HG02678 (cell line): ENCODE measurements at regions not wholly inside any gene's neighbourhood (a gene's known extent, or its start where the extent isn't known, plus 50 kb on each side); places are given as distances from the start of the nearest gene placed in this dataset.

ENCODE experiments used
- ATAC-seq: cut with Tn5 transposase; IDR thresholded peaks from one replicate; pipeline ENCODE4 v1.9.1; 2021; ENCODE audit warnings: mild to moderate bottlenecking, moderate library complexity; ENCODE audit not compliant: unreplicated experiment

DNA sequence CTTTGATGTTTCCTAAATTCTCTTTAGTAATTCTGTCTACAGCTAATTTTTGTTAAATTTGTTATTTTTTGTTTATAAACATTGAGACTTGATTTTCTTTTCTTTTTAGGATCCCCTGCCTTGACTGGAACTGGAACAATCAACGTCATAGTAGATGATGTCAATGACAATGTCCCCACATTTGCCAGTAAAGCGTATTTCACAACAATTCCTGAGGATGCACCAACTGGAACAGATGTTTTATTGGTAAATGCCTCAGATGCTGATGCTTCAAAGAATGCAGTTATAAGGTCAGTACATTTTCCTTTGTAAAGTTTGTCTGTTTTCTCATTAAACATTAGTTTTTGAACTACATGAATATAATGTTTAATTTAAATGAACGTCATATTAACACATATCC, 119.4 kb downstream of the FAT4 start:
- ATAC-seq: no peak

GRCh38 chr4:125440814-125441213, 126.1 kb downstream of the FAT4 start:
- no peak for ATAC-seq

DNA sequence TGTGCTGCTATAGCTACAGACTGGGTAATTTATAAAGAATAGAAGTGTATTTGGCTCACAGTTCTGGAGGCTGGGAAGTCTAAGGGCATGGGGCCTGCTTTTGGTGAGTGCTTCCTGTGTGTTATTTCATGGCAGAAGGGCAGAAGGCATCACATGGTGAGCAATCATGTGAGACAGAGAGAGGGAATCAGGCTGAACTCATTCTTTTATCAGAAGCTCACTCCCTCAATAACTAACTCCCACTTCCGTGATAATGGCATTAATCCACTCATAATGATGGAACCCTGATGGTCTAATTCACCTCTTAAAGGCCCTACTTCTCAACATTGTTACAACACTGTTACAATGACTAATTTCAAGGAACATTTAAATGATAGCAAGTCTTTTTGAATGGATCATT, 129.4 kb downstream of the FAT4 start:
- no peak for ATAC-seq

DNA sequence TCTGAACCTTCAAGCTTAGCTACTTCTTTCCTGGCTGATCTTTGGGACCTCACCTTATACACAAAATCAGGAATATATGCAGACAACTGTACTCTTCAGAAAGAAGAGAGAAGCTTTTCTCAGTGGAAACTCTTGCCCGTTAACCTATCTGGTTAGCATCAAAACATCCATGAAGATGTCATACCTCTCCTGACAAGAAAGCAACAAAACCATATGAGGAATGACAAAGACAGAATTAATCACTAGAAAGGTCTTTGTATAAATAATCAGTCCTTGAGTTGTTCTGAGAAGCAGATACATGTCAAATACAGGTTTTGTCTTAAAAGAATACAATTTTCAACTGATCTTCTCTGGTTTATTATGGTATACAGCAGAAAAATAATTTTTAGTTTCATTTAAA, 130.8 kb downstream of the FAT4 start:
- no peak for ATAC-seq

DNA sequence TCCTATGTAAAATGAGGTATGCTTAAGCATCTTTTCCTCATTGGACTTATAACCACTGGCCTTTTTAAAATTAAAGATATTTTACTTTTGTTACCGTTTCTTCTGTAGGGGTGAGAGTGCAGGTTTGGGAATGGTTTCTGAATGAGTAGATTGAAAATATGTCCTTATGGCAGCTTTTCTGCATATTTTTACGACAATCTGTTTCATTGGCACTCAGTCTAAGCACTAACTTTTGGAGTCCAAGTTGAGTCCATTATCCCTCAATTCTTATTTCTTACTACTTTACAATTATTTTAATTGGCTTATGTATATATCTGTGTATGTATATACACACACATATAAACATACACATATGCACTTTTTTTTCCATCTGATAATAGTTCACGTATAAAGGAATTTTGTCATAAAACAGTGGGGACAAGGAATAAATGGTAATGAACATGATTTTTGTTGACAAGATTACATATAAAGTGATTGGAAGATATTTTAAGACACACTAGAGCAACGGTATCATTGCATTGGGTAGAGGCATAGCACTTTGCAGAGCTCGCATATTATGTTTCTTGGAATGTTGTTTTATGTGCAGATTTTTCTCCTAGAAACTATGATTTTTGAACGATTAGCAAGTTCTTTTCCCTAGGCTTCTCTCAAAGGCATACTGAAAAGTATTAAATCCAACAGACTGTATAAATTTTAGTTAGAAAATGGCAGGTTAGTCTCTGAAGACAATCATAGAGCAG, 133.0 kb downstream of the FAT4 start:
- no peak for ATAC-seq

- no peak for ATAC-seq
Observed at GRCh38 chr4:125456075-125456474, 141.3 kb downstream of the FAT4 start.

DNA sequence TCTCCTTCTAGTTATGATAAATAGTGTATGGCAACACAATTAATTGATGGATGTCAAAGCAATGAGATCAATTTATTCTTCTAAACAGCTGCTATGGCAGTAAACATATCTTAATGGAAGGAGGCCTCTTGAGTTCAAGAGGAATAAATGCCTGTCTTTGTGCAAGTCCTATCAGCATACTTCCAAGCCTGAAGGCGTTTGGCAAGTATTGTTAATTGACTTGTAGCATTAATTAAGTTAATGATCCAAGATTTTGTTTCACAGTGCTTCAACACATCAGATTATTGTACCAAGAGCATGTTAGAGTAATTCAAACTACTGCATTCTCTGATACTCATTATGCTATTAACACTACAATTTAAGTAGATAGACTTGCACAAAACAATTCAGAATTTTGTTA, 144.8 kb downstream of the FAT4 start:
- no peak for ATAC-seq

DNA sequence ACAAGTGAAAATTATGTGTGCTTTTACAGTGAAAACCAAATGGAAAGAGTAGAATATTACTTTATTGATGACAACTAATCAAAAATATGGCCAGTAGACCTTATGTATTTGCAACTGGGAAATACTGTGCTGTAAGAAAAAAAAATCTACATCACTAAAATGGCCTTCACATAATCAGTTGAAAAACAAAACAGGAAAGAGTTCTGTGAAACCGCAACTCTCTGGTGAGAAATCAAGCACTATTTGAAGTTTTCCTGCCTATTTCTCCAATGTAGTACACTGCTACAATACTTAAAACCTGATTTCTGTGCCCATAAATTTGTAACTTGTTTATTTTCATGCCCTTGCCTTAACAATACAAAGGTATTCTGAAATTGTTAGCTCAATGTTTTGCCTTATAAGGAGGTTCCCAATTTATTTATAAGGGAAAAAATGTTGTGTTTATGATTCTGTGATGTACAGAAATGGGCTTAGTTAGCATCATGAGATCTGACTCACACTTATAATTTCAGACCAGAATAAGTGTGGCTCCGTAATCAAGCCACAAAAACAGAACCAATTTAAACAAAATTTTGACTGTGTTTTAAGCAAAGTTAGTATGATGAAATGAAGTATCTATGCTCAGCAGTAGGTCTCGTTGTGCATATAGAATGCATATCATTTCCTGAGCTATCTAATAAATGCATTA, 147.1 kb downstream of the FAT4 start:
- ATAC-seq: no peak

DNA sequence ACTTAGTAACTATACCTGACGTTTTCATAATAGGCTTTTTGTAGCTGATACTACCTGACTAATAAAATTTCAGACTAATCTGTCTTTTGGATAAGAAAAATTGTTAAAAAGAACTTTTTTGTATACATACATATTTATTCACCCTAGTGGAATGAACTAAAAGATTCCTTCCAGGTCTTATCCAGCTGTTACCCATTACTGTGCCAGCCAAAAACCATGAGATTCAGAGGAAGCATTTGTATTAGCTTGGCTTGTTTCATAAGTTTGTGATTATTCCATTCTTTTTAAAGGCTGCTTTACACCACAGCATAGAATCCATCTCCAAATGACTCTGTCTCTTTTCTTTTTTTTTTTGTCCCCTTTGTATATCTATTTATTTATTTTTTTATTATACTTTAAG, 149.4 kb downstream of the FAT4 start:
- ATAC-seq: no peak

- no peak for ATAC-seq
Observed at GRCh38 chr4:125481334-125482045, 166.7 kb downstream of the FAT4 start.

- ATAC-seq: no peak
Observed at GRCh38 chr4:125482822-125483221, 168.1 kb downstream of the FAT4 start.

DNA sequence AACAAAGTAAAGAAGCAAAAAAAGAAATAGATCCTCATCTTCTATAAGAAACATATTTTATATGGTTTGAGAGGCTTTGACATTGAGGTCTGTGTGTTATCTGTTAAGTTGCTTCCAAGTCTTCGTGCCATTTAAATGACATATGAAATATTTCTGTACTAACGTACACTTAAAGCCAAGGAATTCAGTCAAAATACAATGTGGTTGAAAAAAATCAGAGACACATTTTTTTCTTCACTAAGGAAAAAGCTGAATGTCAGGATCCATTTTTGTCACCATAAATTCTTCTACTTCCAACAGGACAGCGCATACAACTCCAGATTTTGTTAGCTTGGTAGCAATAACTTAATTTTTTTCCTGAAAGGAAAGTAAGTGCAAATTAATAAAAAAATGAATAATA, 168.5 kb downstream of the FAT4 start:
- ATAC-seq: no peak

DNA sequence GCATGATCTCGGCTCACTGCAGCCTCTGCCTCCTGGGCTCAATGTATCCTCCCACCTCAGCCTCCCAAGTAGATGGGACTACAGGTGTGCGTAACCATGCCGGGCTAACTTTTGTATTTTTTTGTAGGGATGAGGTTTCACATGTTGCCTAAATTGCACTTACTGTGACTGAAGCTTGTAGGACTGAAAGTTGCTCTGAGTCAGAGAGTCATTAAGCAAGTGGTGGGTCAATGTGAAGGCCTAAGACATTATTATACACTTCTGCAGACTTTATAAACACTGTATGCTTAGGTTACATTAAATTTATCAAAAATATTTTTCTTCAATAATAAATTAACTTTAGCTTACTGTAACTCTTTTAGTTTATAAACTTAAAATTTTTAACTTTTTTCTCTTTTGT, 170.2 kb downstream of the FAT4 start:
- no peak for ATAC-seq

DNA sequence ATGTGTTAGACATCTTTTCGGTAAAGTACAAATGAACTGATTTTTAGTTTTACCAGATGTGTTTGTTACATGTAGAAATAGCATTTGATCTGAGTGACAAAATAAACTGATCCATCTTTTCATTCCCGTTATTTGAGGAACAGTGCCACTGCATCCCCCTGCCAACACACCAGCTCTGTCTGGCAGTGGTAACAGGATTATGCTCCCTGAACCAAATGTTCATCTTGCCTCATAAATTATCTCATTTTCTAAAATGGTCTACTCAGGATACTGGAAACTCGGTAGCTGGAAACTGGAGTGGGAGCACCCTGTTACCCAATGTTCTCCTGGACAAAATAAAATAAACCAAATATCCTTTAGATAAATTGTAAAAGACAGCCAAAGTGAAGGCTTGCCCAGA, 171.6 kb downstream of the FAT4 start:
- ATAC-seq: no peak

- no peak for ATAC-seq
Observed at GRCh38 chr4:125489952-125490690, 175.4 kb downstream of the FAT4 start.

DNA sequence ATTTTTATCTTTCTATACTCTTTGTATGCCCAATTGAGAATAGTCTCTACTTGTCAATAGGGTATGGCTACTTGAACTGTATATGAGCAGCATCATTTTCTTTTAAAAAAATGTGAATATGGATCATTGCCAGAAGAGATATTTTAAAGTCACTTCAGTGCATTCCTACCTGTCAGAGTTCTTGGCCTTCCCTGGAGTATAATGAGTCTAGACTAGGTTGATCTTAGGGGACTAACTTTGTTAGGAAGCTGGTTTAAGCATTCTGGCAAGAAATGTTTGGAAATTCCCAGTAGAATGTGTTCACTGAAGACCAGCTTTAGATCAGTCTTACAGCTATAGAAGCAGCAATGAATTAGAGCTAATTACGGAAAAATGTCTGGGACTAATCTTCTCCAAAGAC, 178.2 kb downstream of the FAT4 start:
- no peak for ATAC-seq

DNA sequence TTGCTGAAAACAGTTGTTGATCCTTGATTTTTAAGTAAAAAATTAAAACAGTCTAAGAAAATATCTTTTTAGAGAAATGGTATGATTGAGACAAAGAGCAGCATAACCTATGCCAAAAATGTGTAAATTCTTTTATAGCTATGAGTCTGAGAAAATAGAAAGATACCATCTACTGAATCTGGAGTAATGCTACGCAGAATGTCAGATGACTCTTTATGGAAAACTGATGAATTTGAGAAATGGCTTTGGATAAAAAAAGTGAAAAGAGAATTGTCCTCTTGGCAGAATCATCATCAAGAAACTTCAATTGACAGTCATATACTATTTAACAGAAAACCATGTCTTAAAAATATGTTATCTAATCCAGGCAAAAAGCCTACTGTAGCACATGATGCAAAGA, 183.1 kb downstream of the FAT4 start:
- ATAC-seq: no peak

GRCh38 chr4:125498981-125499380, 184.2 kb downstream of the FAT4 start:
- no peak for ATAC-seq

- ATAC-seq: no peak
Observed at GRCh38 chr4:125501090-125501489, 186.3 kb downstream of the FAT4 start.

DNA sequence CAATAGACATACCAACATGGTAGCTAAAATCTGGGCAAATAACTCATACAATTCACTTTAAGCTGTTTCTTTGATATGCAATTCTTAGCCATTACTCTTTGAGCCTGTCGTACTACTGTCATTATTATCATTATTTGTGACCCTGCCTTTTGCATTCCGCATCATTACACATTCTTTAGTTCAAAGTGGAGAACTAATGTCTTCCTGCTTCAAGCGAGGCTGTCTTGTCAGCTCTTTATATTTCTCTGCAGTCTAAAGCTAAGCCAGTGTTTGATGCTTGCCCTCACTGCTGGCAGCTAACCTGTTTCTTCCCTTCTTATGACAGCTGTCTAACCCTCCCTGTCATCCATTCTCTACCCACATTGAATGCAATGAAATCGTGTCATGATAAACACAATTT, 186.8 kb downstream of the FAT4 start:
- no peak for ATAC-seq

GRCh38 chr4:125505621-125506020, 190.9 kb downstream of the FAT4 start:
- no peak for ATAC-seq
